HL-60 (cell line): ENCODE measurements at regions not wholly inside any gene's neighbourhood (a gene's known extent, or its start where the extent isn't known, plus 50 kb on each side); places are given as distances from the start of the nearest gene placed in this dataset.

Source experiments
- DNase-seq, 2 experiments: peaks; one replicate each; pipeline ENCODE4 v3.0.0-alpha.2; 2010 to 2020; ENCODE audit warnings: low read depth in 1 of 2, low spot score in 1 of 2
- H3K27ac ChIP-seq: fragments of 250-450 bp; sonication (Bioruptor Pico); replicated peaks from 2 replicates; pipeline ENCODE4 v1.5.1; 2020; ENCODE audit warnings: mild to moderate bottlenecking, moderate library complexity
- H3K27me3 ChIP-seq: fragments of 250-450 bp; sonication (Bioruptor Pico); 2 replicates; pipeline ENCODE4 v1.5.1; 2021; ENCODE audit warnings: mild to moderate bottlenecking, moderate library complexity; ENCODE audit not compliant: insufficient read depth, poor library complexity, severe bottlenecking
- H3K4me3 ChIP-seq: replicated peaks from 2 replicates; pipeline ENCODE4 v1.5.1; 2011; ENCODE audit warnings: mild to moderate bottlenecking, control low read depth, low read length; ENCODE audit not compliant: insufficient read depth
- CTCF ChIP-seq: IDR thresholded peaks from one replicate; pipeline ENCODE4 v1.5.1; 2011; ENCODE audit warnings: low read length, control low read depth, inconsistent platforms; ENCODE audit not compliant: insufficient read depth
- GABPA ChIP-seq: IDR thresholded peaks from 2 replicates; pipeline ENCODE4 v1.6.1; 2012; ENCODE audit warnings: low read depth
- POLR2AphosphoS5 ChIP-seq: IDR thresholded peaks from 2 replicates; pipeline ENCODE4 v1.6.1; 2012; ENCODE audit warnings: low read depth
- REST ChIP-seq: IDR thresholded peaks from 2 replicates; pipeline ENCODE4 v1.6.1; 2012; ENCODE audit warnings: low read depth; ENCODE audit not compliant: insufficient replicate concordance
- SPI1 ChIP-seq: IDR thresholded peaks from 2 replicates; pipeline ENCODE4 v1.6.1; 2012; ENCODE audit warnings: low read depth, mild to moderate bottlenecking, borderline replicate concordance

GRCh38 chr2:3041246-3041645 is 336.4 kb downstream of the EIPR1 start:
- TF ChIP-seq GABPA (no peak), SPI1 (no peak), CTCF (no peak), REST (no peak), POLR2AphosphoS5 (no peak)
- Histone ChIP-seq H3K27ac (no peak overlapping the region), H3K4me3 (no peak overlapping the region), H3K27me3 (no peaks in the 10 kb centered on the region)
- DNase-seq: no peak

- H3K27me3 ChIP-seq: no peaks in the 10 kb centered on the region
- no peak overlapping the region for H3K4me3 ChIP-seq
- H3K27ac ChIP-seq: no peak overlapping the region
- no peak for TF ChIP-seq CTCF
- no peak for TF ChIP-seq GABPA
- TF ChIP-seq REST: no peak
- TF ChIP-seq SPI1: no peak
- TF ChIP-seq POLR2AphosphoS5: no peak
- no peak for DNase-seq
Measured at GRCh38 chr2:3040496-3041140, 337.0 kb downstream of the EIPR1 start.

GRCh38 chr2:3040066-3040428 is 337.6 kb downstream of the EIPR1 start:
- no peak overlapping the region for H3K4me3 ChIP-seq
- no peaks in the 10 kb centered on the region for H3K27me3 ChIP-seq
- no peak for DNase-seq
- no peak overlapping the region for H3K27ac ChIP-seq
- TF ChIP-seq CTCF (no peak), SPI1 (no peak), GABPA (no peak), POLR2AphosphoS5 (no peak), REST (no peak)
